Upper lobe of left lung (tissue), 4 donors: ENCODE measurements at regions not wholly inside any gene's neighbourhood (a gene's known extent, or its start where the extent isn't known, plus 50 kb on each side); places are given as distances from the start of the nearest gene placed in this dataset.

Experiments
- CTCF ChIP-seq, 6 experiments: fragments of 450-650 bp in 4 of 6; fragments of 200-600 bp in 2 of 6; sonication (generic) in 2 of 6; IDR thresholded peaks; one replicate each; pipeline ENCODE4 v1.5.1; 2016 to 2019; ENCODE audit warnings: antibody characterized with exemption in 6 of 6
- EP300 ChIP-seq, 4 donors: sonication (generic); formaldehyde crosslinking; IDR thresholded peaks; one replicate each; pipeline ENCODE4 v1.5.1; 2017; ENCODE audit warnings: antibody characterized with exemption in 4 of 4, control low read depth in 2 of 4
- POLR2A ChIP-seq, 4 donors: fragments of 450-650 bp; IDR thresholded peaks; one replicate each; pipeline ENCODE4 v1.5.1; 2016 to 2017; ENCODE audit warnings: antibody characterized with exemption in 4 of 4, mild to moderate bottlenecking in 2 of 4
- POLR2AphosphoS5 ChIP-seq, 2 donors: sonication (generic); formaldehyde crosslinking; IDR thresholded peaks; one replicate each; pipeline ENCODE4 v1.5.1; 2017; ENCODE audit warnings: antibody characterized with exemption in 2 of 2

- TF ChIP-seq CTCF (IDR thresholded peaks at IDR 0.05): no peak
- no peak for TF ChIP-seq POLR2A (IDR thresholded peaks at IDR 0.05)
- TF ChIP-seq EP300 (IDR thresholded peaks at IDR 0.05): no peak
- TF ChIP-seq POLR2AphosphoS5 (IDR thresholded peaks at IDR 0.05): no peak
These were observed 691.3 kb upstream of the GHITM start for GRCh38 chr10:83448013-83448412.
